H54 (cell line): ENCODE measurements at regions not wholly inside any gene's neighbourhood (a gene's known extent, or its start where the extent isn't known, plus 50 kb on each side); places are given as distances from the start of the nearest gene placed in this dataset.
"Not testable (repeated sequence)": the region's sequence is repeated elsewhere in the genome, so short reads cannot be mapped to it uniquely, and the experiment has no call there.

Experiments used
- DNase-seq: peaks from one replicate; pipeline ENCODE4 v3.0.0; 2011; ENCODE audit warnings: low spot score, mixed read lengths; ENCODE audit not compliant: insufficient read length
- FAIRE-seq: peaks from 3 replicates; lab custom pipeline; 2011; peaks lifted over from hg19 to GRCh38; lab: Jason Lieb, UNC
- POLR2A ChIP-seq: IDR thresholded peaks from 2 replicates; pipeline ENCODE4 v1.6.1; 2011; ENCODE audit warnings: low read depth, mild to moderate bottlenecking, low read length

DNA sequence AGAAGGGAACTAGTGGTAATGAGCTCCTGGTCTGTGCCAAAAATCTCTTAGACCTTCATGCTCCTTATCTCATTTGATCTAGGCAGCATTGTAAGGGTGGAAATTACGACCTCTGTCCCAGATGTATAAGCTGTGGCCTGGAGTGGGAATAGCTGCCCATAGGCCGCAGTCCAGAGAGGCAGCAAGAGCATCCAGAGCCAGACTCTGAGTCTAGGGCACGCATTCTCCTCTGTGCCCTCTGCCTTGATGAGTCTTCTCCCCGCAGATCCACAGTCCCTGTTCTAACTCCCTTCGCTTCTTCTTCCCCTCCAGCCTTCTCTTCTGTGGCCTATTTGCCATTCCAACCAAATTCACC, 304.6 kb downstream of the MYCN start:
- FAIRE-seq (no peak), DNase-seq (no peak)
- no peak for TF ChIP-seq POLR2A

DNA sequence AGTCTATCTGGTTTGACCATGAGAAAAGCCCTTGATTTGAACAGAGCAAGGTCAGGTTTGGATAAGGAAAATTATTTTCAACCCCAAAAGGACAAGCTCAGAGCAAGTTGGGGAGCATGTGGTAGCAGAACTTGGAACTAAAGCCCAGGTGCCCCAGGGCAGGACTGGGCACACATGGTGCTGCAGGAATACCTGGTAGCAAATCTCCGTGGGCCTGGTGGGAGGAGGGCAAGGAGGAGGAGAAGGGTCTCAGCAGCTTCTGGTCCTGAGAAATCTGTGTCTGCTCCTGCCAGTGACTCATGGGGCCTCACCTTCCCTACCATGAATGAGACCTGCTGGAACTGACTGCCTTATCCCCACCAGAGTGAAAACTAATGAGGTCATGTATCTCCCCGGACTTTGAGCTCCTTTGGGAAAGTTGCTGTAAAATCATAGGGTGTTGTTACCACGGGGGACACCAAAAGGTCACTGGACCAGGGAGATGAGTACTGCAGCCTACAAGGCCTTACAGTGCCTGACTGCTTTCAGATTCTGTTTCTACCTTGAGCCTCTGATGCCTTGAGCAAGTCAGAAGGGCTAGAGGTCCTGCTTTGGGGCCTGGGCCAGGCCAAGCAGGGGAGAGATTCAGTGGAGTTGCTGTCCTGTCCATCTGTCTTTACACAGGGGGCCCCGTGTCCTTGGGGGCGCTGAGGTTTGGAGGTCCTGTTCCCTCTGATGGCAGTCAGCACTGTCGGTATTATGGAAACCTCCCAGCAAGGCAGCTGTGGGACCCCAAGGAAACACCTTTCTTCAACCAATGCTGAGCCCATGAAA, 304.0 kb downstream of the MYCN start:
- no peak for DNase-seq
- TF ChIP-seq POLR2A = no peak
- FAIRE-seq = no peak

DNA sequence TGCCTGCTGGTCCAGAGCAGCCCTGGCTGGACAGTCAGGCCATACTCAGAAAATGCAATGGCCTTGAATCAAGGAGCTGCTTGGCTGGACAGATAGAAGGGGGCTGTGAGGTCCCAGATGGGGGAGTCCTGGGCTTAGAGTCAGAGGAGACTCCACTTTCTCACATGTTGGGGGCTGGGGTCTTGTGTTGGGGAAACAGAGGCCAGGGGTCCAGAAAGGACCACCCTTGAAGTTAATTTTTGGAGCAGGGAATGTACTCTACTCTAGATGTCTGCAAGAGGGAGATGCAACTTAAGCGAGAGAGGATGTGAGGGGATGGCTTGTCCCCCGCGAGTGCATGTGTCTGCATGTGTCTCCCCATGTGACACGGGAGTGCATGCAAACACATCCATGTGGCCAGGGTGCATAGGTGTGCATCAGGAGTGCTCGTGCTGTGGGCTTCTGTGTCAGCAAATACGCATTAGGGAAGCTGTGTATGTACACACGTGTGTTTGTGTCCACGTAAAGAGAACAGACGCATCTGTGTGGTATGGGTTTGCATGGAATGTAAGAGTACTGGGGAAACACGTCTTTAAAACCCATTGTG, 303.2 kb downstream of the MYCN start:
- no peak for DNase-seq
- TF ChIP-seq POLR2A = no peak
- no peak for FAIRE-seq

DNA sequence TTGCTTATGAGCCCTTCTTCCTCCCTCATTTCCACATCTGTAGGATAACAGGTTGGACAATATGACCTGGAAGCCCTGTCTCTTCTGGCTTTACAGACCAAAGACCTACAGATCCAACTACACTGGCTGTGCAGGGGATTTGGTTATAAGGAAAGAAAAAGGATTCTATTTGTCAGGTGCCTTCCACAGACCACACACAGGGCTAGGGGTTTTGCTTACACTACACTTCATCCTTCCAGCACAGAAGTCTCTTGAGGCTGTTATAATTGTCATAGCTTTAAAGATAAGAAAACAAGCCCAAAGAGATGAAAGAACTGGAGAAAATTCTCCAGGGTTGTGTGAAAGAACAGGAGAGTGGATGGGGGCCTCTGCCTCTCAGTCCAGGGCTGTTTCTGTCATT, 302.6 kb downstream of the MYCN start:
- FAIRE-seq (no peak), DNase-seq (no peak)
- TF ChIP-seq POLR2A = no peak

DNA sequence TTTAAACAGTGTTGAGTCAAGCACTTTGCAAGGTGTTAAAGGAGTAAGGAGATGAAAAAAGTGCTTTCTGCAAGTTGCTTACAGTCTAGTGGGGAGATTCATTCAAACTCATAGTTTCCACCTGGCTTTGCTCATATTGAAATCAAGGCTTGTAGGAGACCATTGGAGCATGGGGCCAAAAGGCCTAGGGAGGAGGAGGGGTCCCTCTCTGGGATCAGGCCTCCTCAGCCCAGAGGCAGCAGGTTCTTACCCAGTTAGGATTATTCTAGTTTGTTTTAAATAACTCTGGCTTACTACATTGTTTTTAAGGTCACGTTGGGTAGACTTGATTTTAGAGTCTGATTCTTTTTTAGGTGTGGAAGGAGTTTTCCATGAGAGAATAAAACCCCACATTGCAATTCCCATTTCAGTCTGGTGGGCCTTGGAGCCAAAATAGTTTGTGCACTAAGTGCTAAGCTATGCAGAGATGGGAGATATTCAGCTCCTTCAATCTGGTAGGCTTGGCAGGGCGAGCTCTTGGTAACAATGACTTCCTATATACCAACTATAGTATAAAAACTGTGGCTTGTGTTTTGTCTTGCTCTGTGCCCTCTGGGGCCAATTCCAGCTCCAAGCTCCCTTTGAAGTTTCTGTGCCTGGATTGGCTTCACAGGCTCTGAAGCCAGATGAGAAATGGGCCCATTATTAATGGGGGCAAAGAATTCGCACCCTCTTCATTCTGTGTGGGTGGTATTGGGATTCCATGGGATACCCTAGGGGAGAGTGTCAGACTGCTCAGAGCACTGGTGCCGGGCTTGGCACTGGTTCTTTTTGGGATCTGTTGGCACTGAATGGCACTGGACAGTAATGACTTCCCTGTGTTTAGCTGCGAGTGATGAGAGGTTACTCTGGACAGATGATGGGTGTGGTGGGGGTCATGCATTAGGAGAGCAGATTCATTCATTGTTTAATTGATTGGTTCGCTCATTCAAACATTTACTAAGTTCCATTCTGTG, 301.1 kb downstream of the MYCN start:
- FAIRE-seq = no peak
- TF ChIP-seq POLR2A = no peak
- no peak for DNase-seq

DNA sequence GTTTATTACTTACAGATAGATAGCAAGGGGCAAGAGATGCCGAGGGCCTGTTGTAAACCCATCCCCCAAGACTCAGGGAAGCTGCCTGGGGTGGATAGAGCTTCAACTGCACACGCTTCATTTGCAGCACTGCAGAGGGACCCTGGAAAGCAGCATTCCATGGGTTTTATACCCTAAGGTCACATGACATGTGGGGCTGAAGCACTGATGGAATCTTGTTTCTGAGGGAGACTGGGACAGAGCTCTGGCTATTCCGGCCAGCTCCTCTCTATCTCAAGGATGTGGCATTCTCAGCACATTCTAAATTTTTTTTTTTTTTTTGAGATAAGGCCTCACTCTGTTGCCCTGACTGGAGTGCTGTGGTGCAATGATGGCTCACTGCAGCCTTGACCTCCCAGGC, 300.1 kb downstream of the MYCN start:
- DNase-seq (no peak), FAIRE-seq (no peak)
- no peak for TF ChIP-seq POLR2A

DNA sequence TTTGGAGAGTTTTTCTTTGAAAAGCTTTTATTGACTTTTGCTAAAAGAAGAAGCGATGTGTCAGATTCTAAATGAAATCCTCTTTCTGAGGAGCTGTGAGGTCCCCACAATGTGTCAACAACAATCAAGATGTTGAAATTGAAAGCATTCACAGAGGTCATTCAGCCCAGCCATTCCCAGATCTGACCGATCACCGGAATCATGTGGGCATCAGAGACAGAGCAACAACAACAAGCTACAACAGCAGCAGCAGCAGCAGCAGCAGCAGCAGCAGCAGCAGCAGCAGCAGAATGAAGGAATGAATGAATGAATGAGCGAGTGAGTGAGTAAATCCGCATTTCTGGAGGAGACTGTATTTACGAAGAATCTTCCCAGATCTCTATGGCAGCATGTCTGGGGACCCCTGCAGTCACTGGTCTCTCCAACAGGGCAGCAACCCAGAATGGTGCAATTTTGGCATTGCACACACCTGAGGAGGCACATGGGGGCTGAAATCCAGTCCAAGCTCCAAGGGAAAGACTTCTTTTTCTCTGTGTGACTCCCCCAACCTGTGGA, 299.0 kb downstream of the MYCN start:
- no peak for TF ChIP-seq POLR2A
- FAIRE-seq (no peak), DNase-seq (no peak)

DNA sequence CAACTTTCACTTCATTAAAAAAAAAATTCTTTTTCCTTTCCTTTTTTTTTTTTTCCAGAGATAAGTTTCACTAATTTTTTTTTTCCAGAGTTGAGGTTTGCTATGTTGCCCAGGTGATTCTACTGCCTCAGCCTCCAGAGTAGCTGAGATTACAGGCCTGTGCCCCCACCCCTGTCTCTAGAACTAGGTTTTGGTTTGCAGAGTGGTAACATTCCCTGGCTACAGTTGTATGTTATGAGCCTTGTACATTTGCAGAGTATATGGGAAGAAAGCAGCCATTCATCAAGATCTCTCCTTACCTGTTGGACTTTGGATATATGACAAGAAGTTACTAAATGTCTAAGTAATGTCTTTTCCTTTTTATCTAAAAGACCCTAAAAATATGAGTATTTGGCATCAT, 298.4 kb downstream of the MYCN start:
- TF ChIP-seq POLR2A = no peak
- DNase-seq = no peak
- FAIRE-seq = no peak

DNA sequence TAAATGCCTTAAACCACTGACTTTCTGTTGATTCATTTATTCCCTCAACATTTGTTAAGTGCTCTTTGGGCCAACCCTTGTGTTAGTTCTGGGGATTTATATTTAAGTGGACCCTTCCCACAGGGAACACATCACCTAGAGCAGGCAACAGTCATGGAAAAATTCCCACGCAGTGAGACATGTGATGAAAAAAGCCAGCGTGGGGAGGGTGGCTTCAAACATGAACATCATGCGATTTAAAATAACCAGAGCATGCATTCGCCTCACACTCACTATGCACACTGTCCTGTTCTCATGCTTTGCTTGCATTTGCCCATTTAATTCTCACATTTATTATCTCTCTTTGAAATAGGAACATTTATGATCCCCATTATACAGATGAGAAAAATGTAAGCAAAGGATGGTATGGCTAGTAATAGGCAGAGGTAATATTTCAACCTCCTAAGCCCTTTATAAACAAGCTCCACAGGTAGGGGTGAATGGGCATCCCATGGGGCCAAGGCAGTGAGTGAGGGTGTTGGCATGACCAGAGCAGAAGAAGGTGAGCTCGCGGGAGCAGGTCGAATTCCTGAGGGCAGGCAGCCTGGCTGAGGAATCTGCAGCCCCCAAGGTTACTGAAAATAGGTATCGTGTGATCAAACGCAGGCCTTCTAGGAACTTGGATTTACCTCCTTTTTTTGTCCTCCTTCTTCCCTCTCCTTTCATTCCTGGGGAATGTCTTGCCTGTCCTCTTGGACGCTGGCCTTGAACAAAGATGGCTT, 297.8 kb downstream of the MYCN start:
- TF ChIP-seq POLR2A = no peak
- FAIRE-seq (no peak), DNase-seq (no peak)

DNA sequence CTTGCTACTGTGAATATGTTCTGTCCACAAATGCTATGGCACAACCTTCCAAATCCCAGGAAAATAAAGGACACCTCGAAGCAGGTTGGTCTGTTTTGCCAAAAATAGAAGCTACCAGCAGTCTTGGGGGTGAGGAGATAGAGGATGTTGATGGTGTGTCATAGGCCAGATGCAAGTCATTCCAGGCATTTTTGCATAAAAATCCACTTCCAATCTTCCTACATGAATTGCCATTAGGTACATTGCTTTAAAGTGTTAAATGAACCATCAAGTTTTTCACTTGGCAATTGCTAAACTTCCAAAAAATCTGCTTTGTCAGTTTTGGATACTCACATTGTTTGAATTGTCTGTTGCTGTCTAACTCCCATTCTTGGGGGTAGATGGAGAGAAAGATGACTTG, 295.4 kb downstream of the MYCN start:
- FAIRE-seq (no peak), DNase-seq (no peak)
- TF ChIP-seq POLR2A = no peak

DNA sequence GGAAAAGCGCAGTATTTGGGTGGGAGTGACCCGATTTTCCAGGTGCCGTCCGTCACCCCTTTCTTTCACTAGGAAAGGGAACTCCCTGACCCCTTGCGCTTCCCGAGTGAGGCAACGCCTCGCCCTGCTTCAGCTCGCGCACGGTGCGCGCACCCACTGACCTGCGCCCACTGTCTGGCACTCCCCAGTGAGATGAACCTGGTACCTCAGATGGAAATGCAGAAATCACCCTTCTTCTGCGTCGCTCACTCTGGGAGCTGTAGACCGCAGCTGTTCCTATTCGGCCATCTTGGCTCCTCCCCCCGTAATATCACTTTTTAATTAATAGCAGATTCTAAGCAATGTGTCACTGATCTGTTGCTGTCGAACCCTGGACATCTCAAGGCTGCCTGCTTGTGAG, 294.9 kb downstream of the MYCN start:
- not testable (repeated sequence) for FAIRE-seq, DNase-seq

DNA sequence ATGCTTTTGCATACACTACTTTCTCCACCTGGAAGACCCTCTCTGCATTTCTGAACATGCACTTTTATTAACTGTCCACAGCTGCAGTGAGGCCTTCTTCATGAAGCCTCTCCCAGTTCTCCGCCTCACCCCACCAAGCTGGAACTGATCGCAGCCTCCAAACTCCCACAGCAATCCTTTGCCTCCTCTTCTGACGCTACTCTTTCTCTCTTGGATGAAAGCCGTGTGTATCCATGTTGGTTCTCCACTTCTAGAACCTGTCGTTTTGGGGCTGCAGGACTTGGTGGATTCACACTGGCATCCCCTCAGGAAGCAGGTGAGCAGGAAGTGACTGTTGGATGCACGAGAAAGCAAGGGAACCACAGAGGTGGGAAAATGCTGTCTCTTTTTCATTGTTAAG, 288.6 kb downstream of the MYCN start:
- FAIRE-seq (no peak), DNase-seq (no peak)
- TF ChIP-seq POLR2A = no peak

DNA sequence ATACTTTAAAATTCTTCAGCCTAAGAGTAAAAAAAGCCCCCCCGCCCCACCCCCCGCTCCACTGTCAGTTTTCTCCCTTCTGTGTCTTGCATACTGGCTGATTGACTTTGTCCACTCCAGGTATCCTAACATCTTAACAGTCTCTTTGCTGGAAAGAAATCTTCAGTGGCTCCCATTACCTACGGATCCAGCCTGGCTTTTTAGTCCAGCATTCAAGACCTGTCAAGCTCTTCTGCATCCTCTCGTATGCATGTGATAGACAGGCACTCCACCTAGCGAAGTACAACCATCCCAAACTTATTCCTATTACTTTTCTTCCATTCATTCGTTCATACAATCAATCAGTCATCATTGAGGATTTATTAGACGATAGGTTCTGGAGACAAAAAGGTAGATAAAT, 288.1 kb downstream of the MYCN start:
- no peak for DNase-seq
- FAIRE-seq = no peak
- no peak for TF ChIP-seq POLR2A
